ENCODE measurements at regions not wholly inside any gene's neighbourhood (a gene's known extent, or its start where the extent isn't known, plus 50 kb on each side); places are given as distances from the start of the nearest gene placed in this dataset.
"Not testable (repeated sequence)": the region's sequence is repeated elsewhere in the genome, so short reads cannot be mapped to it uniquely, and the experiment has no call there.

DNA sequence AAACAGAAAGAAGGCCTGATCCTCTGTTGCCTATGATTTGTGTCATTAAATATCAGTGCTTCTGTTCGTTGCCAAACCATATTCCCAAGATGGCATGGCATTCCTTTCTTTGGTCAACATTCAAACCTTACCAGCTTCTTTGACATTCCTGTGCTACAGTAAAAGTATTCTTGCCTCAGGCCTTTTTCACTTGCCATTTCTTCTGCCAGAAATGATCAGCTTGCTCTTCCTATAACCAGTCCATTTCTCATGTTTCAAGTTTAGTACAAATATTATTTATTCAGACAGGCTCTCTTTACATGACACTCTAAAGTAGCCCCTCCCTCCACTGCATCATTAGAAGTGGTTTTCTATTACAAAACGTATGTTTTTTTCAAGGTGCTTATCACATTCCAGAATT, 278.3 kb downstream of the KCNJ2 start:
- no peak for DNase-seq (ENCODE audit: low read depth)
- TF ChIP-seq, protein P1, sequence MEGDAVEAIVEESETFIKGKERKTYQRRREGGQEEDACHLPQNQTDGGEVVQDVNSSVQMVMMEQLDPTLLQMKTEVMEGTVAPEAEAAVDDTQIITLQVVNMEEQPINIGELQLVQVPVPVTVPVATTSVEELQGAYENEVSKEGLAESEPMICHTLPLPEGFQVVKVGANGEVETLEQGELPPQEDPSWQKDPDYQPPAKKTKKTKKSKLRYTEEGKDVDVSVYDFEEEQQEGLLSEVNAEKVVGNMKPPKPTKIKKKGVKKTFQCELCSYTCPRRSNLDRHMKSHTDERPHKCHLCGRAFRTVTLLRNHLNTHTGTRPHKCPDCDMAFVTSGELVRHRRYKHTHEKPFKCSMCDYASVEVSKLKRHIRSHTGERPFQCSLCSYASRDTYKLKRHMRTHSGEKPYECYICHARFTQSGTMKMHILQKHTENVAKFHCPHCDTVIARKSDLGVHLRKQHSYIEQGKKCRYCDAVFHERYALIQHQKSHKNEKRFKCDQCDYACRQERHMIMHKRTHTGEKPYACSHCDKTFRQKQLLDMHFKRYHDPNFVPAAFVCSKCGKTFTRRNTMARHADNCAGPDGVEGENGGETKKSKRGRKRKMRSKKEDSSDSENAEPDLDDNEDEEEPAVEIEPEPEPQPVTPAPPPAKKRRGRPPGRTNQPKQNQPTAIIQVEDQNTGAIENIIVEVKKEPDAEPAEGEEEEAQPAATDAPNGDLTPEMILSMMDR (IDR thresholded peaks at IDR 0.05; ENCODE audit: low read depth, low read length, missing control alignments), result no peak
- in situ Hi-C loops (cut with HindIII; ENCODE audit: low sequenced_read_pairs), result no loop called here
- H3K4me3 ChIP-seq (ENCODE audit: low read depth, low read length), result no peak overlapping the region

DNA sequence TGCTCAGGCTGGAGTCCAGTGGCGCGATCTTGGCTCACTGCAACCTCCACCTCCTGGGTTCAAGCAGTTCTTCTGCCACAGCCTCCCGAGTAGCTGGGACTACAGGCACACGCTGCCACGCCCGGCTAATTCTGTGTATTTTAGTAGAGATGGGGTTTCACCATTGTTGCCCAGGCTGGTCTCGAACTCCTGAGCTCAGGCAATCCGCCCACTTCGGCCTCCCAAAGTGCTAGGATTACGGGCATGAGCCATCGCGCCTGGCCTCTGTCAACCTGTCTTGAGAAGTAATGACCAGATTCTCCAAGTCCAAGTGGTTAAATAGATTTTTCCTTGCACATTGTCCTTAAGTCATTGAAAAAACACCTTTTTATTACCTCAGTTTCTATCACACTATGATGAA, 283.7 kb downstream of the KCNJ2 start:
- DNase-seq (ENCODE audit: low read depth), result not testable (repeated sequence)

DNA sequence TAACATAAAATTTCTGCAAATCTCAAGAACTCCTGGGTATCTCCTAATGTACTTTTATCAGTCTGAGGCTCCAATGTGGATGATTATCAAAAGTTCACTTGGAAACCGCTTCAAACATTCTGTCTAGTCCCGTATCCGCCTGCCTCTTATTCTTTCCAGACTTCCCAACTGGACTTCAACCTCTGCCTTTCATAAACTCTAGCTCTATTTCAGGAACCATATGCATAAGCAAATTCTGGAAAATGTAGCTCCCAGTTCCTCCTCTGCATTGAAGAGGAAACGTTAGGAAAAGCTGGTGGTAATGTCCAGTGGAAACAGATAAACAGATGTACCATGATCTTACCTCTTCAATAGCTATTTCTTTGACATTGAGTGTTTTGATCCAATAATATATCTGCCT, 285.0 kb downstream of the KCNJ2 start:
- H3K4me3 ChIP-seq (ENCODE audit: low read depth, low read length), result no peak overlapping the region
- TF ChIP-seq, protein P1 (IDR thresholded peaks at IDR 0.05; ENCODE audit: low read depth, low read length, missing control alignments), result no peak
- in situ Hi-C loops (cut with HindIII; ENCODE audit: low sequenced_read_pairs), result no loop called here
- DNase-seq (ENCODE audit: low read depth), result no peak

More for the DNA sequence above, 283.7 kb downstream of the KCNJ2 start:
- H3K4me3 ChIP-seq (ENCODE audit: low read depth, low read length); in situ Hi-C loops (cut with HindIII; ENCODE audit: low sequenced_read_pairs): not testable (repeated sequence)

DNA sequence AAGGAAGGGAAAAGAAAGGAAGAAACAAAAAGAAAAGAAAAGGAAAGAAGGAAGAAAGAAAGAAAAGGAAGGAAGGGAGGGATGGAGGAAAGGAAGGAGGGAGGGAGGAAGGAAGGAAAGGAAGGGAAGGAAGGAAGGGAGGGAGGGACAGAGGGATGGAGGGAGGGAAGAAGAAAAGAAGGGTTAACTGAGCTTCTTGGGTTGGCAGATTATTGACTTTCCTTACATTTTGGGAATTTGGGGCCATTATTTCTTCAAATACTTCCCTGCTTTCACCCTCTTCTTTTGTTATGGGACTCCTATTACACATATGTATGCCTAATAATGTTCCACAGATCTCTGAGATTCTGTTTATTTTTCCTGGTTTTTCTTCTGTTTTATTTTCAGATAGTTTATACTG, 285.6 kb downstream of the KCNJ2 start:
- in situ Hi-C loops (cut with HindIII; ENCODE audit: low sequenced_read_pairs), result no loop called here
- no peak overlapping the region for H3K4me3 ChIP-seq (ENCODE audit: low read depth, low read length)
- DNase-seq (ENCODE audit: low read depth), result no peak
- TF ChIP-seq, protein P1 (IDR thresholded peaks at IDR 0.05; ENCODE audit: low read depth, low read length, missing control alignments), result no peak

DNA sequence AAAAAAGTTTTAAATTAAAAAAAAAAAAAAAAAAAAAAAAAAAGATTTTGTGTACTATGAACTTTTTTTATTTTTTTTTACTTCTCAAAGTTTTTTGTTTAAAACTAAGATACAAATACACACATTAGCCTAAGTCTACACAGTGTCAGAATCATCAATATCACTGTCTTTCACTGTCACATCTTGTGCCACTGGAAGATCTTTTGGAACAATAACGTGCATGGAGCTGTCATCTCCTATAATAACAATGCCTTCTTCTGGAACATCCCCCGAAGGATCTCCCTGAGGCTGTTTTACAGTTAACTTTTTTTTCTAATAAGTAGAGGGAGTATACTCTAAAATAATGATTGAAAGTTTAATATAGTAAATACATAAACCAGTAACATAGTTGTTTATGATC, 295.7 kb downstream of the KCNJ2 start:
- TF ChIP-seq, protein P1 (IDR thresholded peaks at IDR 0.05; ENCODE audit: low read depth, low read length, missing control alignments), result no peak
- in situ Hi-C loops (cut with HindIII; ENCODE audit: low sequenced_read_pairs), result no loop called here
- DNase-seq (ENCODE audit: low read depth), result no peak
- no peak overlapping the region for H3K4me3 ChIP-seq (ENCODE audit: low read depth, low read length)

DNA sequence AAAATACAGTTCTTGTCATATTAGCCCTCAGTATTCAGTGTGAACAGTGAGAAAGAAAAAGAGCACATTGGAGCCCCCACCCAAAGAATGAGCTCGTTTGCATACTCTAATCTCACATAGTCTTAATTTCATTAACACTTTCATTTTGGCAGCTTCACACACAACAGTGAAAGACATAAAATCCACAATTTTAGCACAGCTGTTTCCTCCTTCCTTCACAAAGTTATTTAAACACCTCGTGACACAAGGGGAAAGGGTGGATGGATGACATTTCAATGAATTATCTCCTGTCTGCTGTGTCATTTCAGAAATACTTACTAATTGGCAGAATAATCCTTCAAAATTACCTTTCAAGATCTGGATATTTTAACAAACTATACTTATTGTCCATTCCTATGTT, 299.3 kb downstream of the KCNJ2 start:
- DNase-seq (ENCODE audit: low read depth), result no peak
- in situ Hi-C loops (cut with HindIII; ENCODE audit: low sequenced_read_pairs), result no loop called here
- H3K4me3 ChIP-seq (ENCODE audit: low read depth, low read length), result no peak overlapping the region
- TF ChIP-seq, protein P1 (IDR thresholded peaks at IDR 0.05; ENCODE audit: low read depth, low read length, missing control alignments), result no peak

DNA sequence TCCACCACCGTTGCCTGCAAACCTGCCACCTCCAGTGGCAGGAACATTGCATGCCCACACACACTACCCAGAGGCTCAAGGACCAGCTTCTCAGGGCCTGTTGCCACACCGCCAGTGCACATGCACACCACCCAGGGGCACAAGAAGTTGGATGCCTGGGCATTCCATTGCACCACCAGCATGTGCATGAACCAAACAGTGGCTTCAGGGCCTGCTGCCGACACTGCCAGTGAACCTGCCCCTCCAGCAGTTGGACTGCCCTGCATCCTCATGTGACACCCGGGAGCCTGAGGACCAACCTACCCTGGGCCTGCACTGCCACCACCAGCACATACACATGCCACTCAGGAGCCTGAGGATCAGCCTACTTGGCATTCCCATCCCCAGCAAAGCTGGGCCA, 303.7 kb downstream of the KCNJ2 start:
- H3K4me3 ChIP-seq (ENCODE audit: low read depth, low read length), result no peak overlapping the region
- DNase-seq (ENCODE audit: low read depth), result no peak
- in situ Hi-C loops (cut with HindIII; ENCODE audit: low sequenced_read_pairs), result no loop called here
- TF ChIP-seq, protein P1 (IDR thresholded peaks at IDR 0.05; ENCODE audit: low read depth, low read length, missing control alignments), result no peak

Data from astrocyte of the cerebellum (primary cell).